Ascending aorta (tissue), 2 donors: ENCODE measurements at regions not wholly inside any gene's neighbourhood (a gene's known extent, or its start where the extent isn't known, plus 50 kb on each side); places are given as distances from the start of the nearest gene placed in this dataset.

ENCODE experiments used
- DNase-seq, 2 donors: peaks; one replicate each; pipeline ENCODE4 v3.0.0-alpha.2; 2019; ENCODE audit warnings: low spot score in 2 of 2
- H3K27ac ChIP-seq, 2 donors: fragments of 200-600 bp; sonication (generic); one replicate each; pipeline ENCODE4 v1.5.1; 2016 to 2017; ENCODE audit warnings: mild to moderate bottlenecking in 1 of 2
- H3K27me3 ChIP-seq: fragments of 200-600 bp; sonication (generic); one replicate; pipeline ENCODE4 v1.5.1; 2017
- H3K36me3 ChIP-seq, 2 donors: fragments of 200-600 bp; sonication (generic); one replicate each; pipeline ENCODE4 v1.5.1; 2016
- H3K4me1 ChIP-seq, 2 donors: fragments of 200-600 bp; sonication (generic); one replicate each; pipeline ENCODE4 v1.5.1; 2016 to 2017; ENCODE audit warnings: mild to moderate bottlenecking in 1 of 2
- H3K4me3 ChIP-seq, 2 donors: fragments of 200-600 bp; sonication (generic); one replicate each; pipeline ENCODE4 v1.5.1; 2016 to 2017; ENCODE audit warnings: mild to moderate bottlenecking in 1 of 2
- H3K9me3 ChIP-seq, 2 donors: fragments of 200-600 bp; sonication (generic); one replicate each; pipeline ENCODE4 v1.5.1; 2016
- intact Hi-C: fragments of 100-400 bp; cut with DNase I; formaldehyde crosslinking; loops from one replicate; pipeline ENCODE4 v1.15.1; 2023
- TF ChIP-seq, protein P1 (sequence below), 3 experiments: fragments of 200-600 bp in 2 of 3; fragments of 450-650 bp in 1 of 3; sonication (generic) in 2 of 3; IDR thresholded peaks; one replicate each; pipeline ENCODE4 v1.5.1; 2016 to 2019; ENCODE audit warnings: antibody characterized with exemption in 3 of 3, mild to moderate bottlenecking in 1 of 3, moderate library complexity in 1 of 3

DNA sequence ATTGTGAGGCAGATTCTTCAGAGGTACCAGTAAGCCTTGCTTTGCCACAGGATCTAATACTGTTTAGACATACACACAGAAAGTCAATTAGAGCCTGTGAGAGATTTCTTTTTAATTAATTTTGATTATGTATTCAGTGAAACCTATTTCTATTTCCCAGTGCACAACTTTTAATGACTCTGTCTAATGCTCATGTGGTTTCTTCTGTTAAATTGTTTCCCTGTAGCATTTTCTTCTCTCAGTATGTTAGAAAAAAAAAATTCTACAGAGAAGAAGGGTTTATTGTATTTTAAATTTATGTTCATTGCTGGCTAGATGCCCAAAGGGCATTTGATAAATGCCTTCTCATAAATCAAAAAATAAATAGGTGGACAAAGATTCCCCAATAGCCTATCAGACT is 293.7 kb downstream of the C6orf118 start:
- Histone ChIP-seq H3K36me3 (no peaks in the 10 kb centered on the region), H3K4me3 (no peak overlapping the region), H3K27ac (no peak overlapping the region), H3K27me3 (no peaks in the 10 kb centered on the region), H3K9me3 (no peaks in the 10 kb centered on the region), H3K4me1 (no peaks in the 10 kb centered on the region)
- no peak for DNase-seq
- TF ChIP-seq, protein P1, sequence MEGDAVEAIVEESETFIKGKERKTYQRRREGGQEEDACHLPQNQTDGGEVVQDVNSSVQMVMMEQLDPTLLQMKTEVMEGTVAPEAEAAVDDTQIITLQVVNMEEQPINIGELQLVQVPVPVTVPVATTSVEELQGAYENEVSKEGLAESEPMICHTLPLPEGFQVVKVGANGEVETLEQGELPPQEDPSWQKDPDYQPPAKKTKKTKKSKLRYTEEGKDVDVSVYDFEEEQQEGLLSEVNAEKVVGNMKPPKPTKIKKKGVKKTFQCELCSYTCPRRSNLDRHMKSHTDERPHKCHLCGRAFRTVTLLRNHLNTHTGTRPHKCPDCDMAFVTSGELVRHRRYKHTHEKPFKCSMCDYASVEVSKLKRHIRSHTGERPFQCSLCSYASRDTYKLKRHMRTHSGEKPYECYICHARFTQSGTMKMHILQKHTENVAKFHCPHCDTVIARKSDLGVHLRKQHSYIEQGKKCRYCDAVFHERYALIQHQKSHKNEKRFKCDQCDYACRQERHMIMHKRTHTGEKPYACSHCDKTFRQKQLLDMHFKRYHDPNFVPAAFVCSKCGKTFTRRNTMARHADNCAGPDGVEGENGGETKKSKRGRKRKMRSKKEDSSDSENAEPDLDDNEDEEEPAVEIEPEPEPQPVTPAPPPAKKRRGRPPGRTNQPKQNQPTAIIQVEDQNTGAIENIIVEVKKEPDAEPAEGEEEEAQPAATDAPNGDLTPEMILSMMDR (IDR thresholded peaks at IDR 0.05), result no peak
- intact Hi-C loops, result no loop called here

GRCh38 chr6:165013701-165014100 is 295.7 kb downstream of the C6orf118 start:
- no peaks in the 10 kb centered on the region for H3K4me1 ChIP-seq

DNA sequence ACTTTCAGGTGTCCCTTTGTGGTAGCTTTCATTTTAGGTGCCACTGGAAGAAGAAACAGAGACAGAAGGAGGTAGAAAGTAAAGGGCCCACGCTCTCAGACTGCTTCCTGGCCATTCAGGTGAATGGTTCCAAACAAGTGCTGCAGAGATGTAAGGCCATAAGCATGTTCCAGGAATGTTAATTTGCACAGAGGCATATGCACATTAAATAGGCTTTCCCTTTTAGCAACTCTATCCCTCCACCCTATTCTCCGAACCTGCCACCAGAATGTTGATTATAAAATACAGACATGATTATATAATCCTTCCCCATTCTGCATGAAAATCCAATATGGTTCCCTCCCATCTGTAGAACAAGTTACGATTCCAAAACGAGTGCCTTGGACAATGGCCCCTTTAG is 297.2 kb downstream of the C6orf118 start:
- H3K4me3 ChIP-seq, result no peak overlapping the region
- H3K4me1 ChIP-seq, result no peaks in the 10 kb centered on the region
- TF ChIP-seq, protein P1 (IDR thresholded peaks at IDR 0.05), result no peak
- intact Hi-C loops, result no loop called here
- no peak overlapping the region for H3K27ac ChIP-seq
- DNase-seq, result no peak
- H3K27me3 ChIP-seq, result no peaks in the 10 kb centered on the region
- H3K9me3 ChIP-seq, result no peaks in the 10 kb centered on the region
- H3K36me3 ChIP-seq, result no peaks in the 10 kb centered on the region

More at GRCh38 chr6:165013701-165014100, 295.7 kb downstream of the C6orf118 start:
- intact Hi-C loops, result no loop called here
- Histone ChIP-seq H3K9me3 (no peaks in the 10 kb centered on the region), H3K27ac (no peak overlapping the region), H3K4me3 (no peak overlapping the region), H3K27me3 (no peaks in the 10 kb centered on the region), H3K36me3 (no peaks in the 10 kb centered on the region)
- DNase-seq, result no peak
- TF ChIP-seq, protein P1 (IDR thresholded peaks at IDR 0.05), result no peak

GRCh38 chr6:165010556-165011535 is 298.6 kb downstream of the C6orf118 start:
- Histone ChIP-seq H3K4me3 (no peak overlapping the region), H3K36me3 (no peaks in the 10 kb centered on the region), H3K9me3 (no peaks in the 10 kb centered on the region), H3K27me3 (no peaks in the 10 kb centered on the region), H3K27ac (no peak overlapping the region), H3K4me1 (no peaks in the 10 kb centered on the region)
- intact Hi-C loops, result no loop called here
- TF ChIP-seq, protein P1 (IDR thresholded peaks at IDR 0.05), result no peak
- no peak for DNase-seq

DNA sequence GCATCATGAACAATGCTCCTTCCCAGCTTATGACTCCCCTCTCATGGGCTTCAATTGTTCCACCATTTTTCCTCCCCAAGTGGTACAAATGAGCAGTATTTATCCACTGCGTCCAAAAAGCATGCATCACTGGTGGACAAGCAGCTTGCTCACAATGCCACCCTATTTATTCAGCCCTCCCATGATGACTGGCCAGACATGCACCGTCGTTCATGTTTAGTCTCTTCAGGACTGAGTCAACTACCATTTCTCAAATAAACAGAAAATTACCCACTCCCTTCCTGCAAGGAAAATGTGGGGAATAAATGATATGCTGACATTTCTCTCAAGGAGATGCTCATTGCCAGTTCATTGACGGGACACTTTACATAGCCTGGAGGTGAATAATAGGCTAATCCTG is 300.4 kb downstream of the C6orf118 start:
- H3K4me3 ChIP-seq, result no peak overlapping the region
- TF ChIP-seq, protein P1 (IDR thresholded peaks at IDR 0.05), result no peak
- no peaks in the 10 kb centered on the region for H3K36me3 ChIP-seq
- no peak for DNase-seq
- intact Hi-C loops, result no loop called here
- no peak overlapping the region for H3K27ac ChIP-seq
- H3K9me3 ChIP-seq, result no peaks in the 10 kb centered on the region
- H3K27me3 ChIP-seq, result no peaks in the 10 kb centered on the region
- H3K4me1 ChIP-seq, result no peaks in the 10 kb centered on the region
